GM12864 (cell line): ENCODE measurements at regions not wholly inside any gene's neighbourhood (a gene's known extent, or its start where the extent isn't known, plus 50 kb on each side); places are given as distances from the start of the nearest gene placed in this dataset.
"Not testable (repeated sequence)": the region's sequence is repeated elsewhere in the genome, so short reads cannot be mapped to it uniquely, and the experiment has no call there.

Experiments
- DNase-seq: peaks from one replicate; pipeline ENCODE4 v3.0.0-alpha.2; 2011; ENCODE audit warnings: low read depth
- H3K4me3 ChIP-seq: 2 replicates; pipeline ENCODE4 v1.5.1; 2011; ENCODE audit warnings: mild to moderate bottlenecking, low read depth, low read length, control low read depth
- CTCF ChIP-seq: IDR thresholded peaks from 2 replicates; pipeline ENCODE4 v1.5.1; 2011; ENCODE audit warnings: low read depth, mild to moderate bottlenecking, moderate library complexity, low read length, control low read depth, inconsistent platforms; ENCODE audit errors: missing control alignments

GRCh38 chr1:21385022-21385421 lies 54.9 kb upstream of the NBPF3 start:
- no peak for DNase-seq
- TF ChIP-seq CTCF = no peak
- no peak overlapping the region for H3K4me3 ChIP-seq

- peak; percentile 33 for DNase-seq
- TF ChIP-seq CTCF = no peak
- no peak overlapping the region for H3K4me3 ChIP-seq
These were observed 55.3 kb upstream of the NBPF3 start for GRCh38 chr1:21384620-21385019.

DNA sequence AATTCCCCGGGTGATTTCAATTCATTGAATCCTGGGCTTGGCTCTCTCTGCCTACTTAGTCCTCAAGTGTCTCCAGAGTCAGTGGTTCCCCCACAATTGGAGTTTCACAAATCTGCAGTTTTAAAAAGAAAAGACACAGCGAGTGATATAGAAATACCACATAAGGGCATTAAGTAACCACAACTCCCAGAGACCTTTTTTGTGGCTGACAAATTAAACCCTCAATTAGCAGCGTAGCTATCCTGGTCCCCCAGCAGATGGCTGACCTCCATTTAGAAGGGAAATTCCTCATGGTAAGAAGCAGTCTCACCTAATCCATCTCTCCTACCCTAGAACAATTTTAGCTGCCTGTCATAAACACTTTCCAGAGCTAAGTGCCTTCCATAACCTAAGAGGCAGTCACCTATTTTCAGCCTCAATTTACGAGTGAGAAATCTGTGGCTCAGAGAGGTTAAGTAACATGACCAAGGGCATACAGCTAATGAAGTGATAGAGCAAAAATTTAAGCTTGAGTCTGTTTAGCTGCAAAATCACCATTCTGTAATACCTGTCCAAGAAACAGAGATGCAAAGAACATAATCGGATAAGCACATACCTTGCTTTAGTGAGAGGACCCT lies 56.0 kb upstream of the NBPF3 start:
- H3K4me3 ChIP-seq = no peak overlapping the region

GRCh38 chr1:21381354-21381753 lies 58.6 kb upstream of the NBPF3 start:
- H3K4me3 ChIP-seq = no peak overlapping the region
- no peak for DNase-seq
- no peak for TF ChIP-seq CTCF

More for the DNA sequence above, 56.0 kb upstream of the NBPF3 start:
- TF ChIP-seq CTCF = no peak
- DNase-seq = no peak

GRCh38 chr1:21380147-21380546 lies 59.8 kb upstream of the NBPF3 start:
- H3K4me3 ChIP-seq, DNase-seq: not testable (repeated sequence)

DNA sequence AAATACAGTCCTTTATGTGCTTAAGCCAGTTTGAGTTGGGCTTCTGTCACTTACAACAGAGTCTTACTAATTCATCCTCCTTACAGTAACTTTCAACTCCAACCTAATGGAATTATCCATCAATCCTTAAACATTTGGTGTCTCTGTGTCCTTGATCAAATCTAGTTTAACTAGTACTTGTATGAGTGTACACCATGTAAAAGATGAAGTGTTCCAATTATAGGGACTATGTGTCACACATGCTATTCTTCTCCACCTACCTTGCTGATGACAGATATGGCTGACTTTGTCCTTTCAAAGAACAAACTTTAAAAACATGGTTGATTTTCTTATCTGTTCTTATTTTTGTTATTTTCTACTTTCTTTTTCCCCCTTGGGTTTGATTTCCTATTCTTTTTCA lies 60.4 kb upstream of the NBPF3 start:
- DNase-seq = no peak
- TF ChIP-seq CTCF = no peak
- H3K4me3 ChIP-seq = no peak overlapping the region

DNA sequence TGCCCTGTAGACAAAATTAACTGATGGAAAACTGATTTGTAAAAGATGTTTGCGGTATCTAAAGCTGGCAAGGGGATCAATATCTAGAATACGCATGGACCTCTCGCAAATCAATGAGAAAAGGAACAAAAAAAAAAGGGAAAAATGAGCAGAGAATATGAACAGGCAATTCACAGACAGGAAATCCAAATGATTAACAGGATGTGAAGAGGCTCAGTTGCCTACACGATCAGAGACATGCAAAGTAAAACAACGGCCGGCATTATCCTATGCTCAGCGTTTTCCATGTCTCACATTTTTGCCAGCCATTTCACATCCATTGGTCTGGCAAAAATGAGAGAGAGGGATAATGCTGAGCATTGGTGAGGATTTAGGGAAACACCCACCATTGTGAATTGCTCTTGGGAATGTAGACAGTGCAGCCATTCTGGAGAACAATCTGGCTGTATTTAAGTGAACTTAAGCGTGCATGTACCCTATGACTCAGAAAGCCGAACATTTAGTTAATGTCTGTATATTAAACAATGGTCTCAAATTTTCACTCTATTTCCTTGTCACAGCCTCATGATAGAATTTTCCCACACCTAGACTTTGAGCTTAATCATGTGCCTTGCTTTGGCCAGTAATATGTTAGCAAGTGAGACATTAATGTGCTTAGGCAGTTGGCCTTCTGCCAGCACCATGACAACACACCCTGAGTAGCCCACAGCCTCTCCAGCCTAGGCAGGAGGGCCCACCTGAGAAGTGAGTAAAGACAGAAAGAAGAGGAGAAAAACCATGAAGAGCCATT lies 61.0 kb upstream of the NBPF3 start:
- no peak for TF ChIP-seq CTCF
- no peak for DNase-seq

More for the DNA sequence above, 61.0 kb upstream of the NBPF3 start:
- H3K4me3 ChIP-seq = no peak overlapping the region
